LNCaP clone FGC (cell line): ENCODE measurements at regions not wholly inside any gene's neighbourhood (a gene's known extent, or its start where the extent isn't known, plus 50 kb on each side); places are given as distances from the start of the nearest gene placed in this dataset.

Experiments used
- DNase-seq: peaks from one replicate; pipeline ENCODE4 v3.0.0-alpha.2; 2011; ENCODE audit warnings: low read depth
- H3K4me3 ChIP-seq: 2 replicates; pipeline ENCODE4 v1.5.1; 2011; ENCODE audit warnings: mild to moderate bottlenecking, low read depth, low read length, control low read depth
- CTCF ChIP-seq: IDR thresholded peaks from 2 replicates; pipeline ENCODE4 v1.5.1; 2012; ENCODE audit warnings: mild to moderate bottlenecking; ENCODE audit not compliant: control insufficient read depth, insufficient read depth; ENCODE audit errors: extremely low read depth

GRCh38 chr11:70859180-70859579 lies 393.2 kb downstream of the SHANK2 start:
- no peak overlapping the region for H3K4me3 ChIP-seq
- no peak for TF ChIP-seq CTCF
- DNase-seq = no peak

- DNase-seq = no peak
- no peak overlapping the region for H3K4me3 ChIP-seq
- TF ChIP-seq CTCF = no peak
Observed at GRCh38 chr11:70860888-70861287, 391.5 kb downstream of the SHANK2 start.

GRCh38 chr11:70861559-70861958 lies 390.8 kb downstream of the SHANK2 start:
- no peak overlapping the region for H3K4me3 ChIP-seq
- TF ChIP-seq CTCF = no peak
- no peak for DNase-seq

- DNase-seq = no peak
- no peak overlapping the region for H3K4me3 ChIP-seq
- no peak for TF ChIP-seq CTCF
Observed at GRCh38 chr11:70862093-70862492, 390.3 kb downstream of the SHANK2 start.

- H3K4me3 ChIP-seq = no peak overlapping the region
- DNase-seq = no peak
- TF ChIP-seq CTCF = no peak
Observed at GRCh38 chr11:70863186-70863585, 389.2 kb downstream of the SHANK2 start.

GRCh38 chr11:70863993-70864392 lies 388.4 kb downstream of the SHANK2 start:
- TF ChIP-seq CTCF = no peak
- DNase-seq = no peak
- no peak overlapping the region for H3K4me3 ChIP-seq

GRCh38 chr11:70865356-70865755 lies 387.0 kb downstream of the SHANK2 start:
- DNase-seq = no peak
- TF ChIP-seq CTCF = no peak
- no peak overlapping the region for H3K4me3 ChIP-seq
